GM18517 (cell line): ENCODE measurements at regions not wholly inside any gene's neighbourhood (a gene's known extent, or its start where the extent isn't known, plus 50 kb on each side); places are given as distances from the start of the nearest gene placed in this dataset.

Source experiments
- ATAC-seq: cut with Tn5 transposase; IDR thresholded peaks from one replicate; pipeline ENCODE4 v1.9.1; 2021; ENCODE audit warnings: mild to moderate bottlenecking, moderate library complexity; ENCODE audit not compliant: unreplicated experiment

GRCh38 chr2:225156853-225157451 is 114.7 kb upstream of the DOCK10 start:
- ATAC-seq = no peak

- ATAC-seq = no peak
Measured at GRCh38 chr2:225140723-225141122, 98.5 kb upstream of the DOCK10 start.

- no peak for ATAC-seq
Measured at GRCh38 chr2:225137971-225138370, 95.7 kb upstream of the DOCK10 start.

GRCh38 chr2:225136552-225136951 is 94.3 kb upstream of the DOCK10 start:
- ATAC-seq = no peak

- ATAC-seq = no peak
Measured at GRCh38 chr2:225131898-225132297, 89.6 kb upstream of the DOCK10 start.

- ATAC-seq = no peak
Measured at GRCh38 chr2:225130093-225130492, 87.8 kb upstream of the DOCK10 start.

- ATAC-seq = no peak
Measured at GRCh38 chr2:225124311-225125017, 82.2 kb upstream of the DOCK10 start.

- no peak for ATAC-seq
Measured at GRCh38 chr2:225122583-225123486, 80.6 kb upstream of the DOCK10 start.

- ATAC-seq = no peak
Measured at GRCh38 chr2:225122007-225122406, 79.7 kb upstream of the DOCK10 start.

- ATAC-seq = no peak
Measured at GRCh38 chr2:225120186-225120585, 77.9 kb upstream of the DOCK10 start.

GRCh38 chr2:225117051-225117716 is 74.9 kb upstream of the DOCK10 start:
- no peak for ATAC-seq

- no peak for ATAC-seq
Measured at GRCh38 chr2:225114786-225115323, 72.6 kb upstream of the DOCK10 start.

- ATAC-seq = no peak
Measured at GRCh38 chr2:225113371-225114015, 71.2 kb upstream of the DOCK10 start.

- no peak for ATAC-seq
Measured at GRCh38 chr2:225112362-225113126, 70.3 kb upstream of the DOCK10 start.

GRCh38 chr2:225108805-225109204 is 66.5 kb upstream of the DOCK10 start:
- ATAC-seq = no peak

GRCh38 chr2:225104971-225105370 is 62.7 kb upstream of the DOCK10 start:
- no peak for ATAC-seq

GRCh38 chr2:225104321-225104720 is 62.1 kb upstream of the DOCK10 start:
- ATAC-seq = no peak

- no peak for ATAC-seq
Measured at GRCh38 chr2:225103737-225104141, 61.5 kb upstream of the DOCK10 start.

GRCh38 chr2:225100856-225101294 is 58.6 kb upstream of the DOCK10 start:
- ATAC-seq = no peak

GRCh38 chr2:225100269-225100668 is 58.0 kb upstream of the DOCK10 start:
- no peak for ATAC-seq
